ENCODE measurements at regions not wholly inside any gene's neighbourhood (a gene's known extent, or its start where the extent isn't known, plus 50 kb on each side); places are given as distances from the start of the nearest gene placed in this dataset.

GRCh38 chr2:66185497-66186054, 249.3 kb upstream of the MEIS1 start:
- TF ChIP-seq MXD4 (CRISPR knock-in tag; IDR thresholded peaks at IDR 0.05; ENCODE audit: borderline replicate concordance) (no peak), ESRRA (CRISPR knock-in tag; IDR thresholded peaks at IDR 0.05; ENCODE audit: borderline replicate concordance) (no peak), ZBTB21 (CRISPR knock-in tag; IDR thresholded peaks at IDR 0.05; ENCODE audit: borderline replicate concordance) (no peak), ZNF396 (CRISPR knock-in tag; IDR thresholded peaks at IDR 0.05; ENCODE audit: borderline replicate concordance) (no peak), ATF1 (CRISPR knock-in tag; IDR thresholded peaks at IDR 0.05) (no peak), SP1 (CRISPR knock-in tag; conservative IDR thresholded peaks at IDR 0.05) (no peak), MLX (CRISPR knock-in tag; IDR thresholded peaks at IDR 0.05) (no peak), NFYB (CRISPR knock-in tag; conservative IDR thresholded peaks at IDR 0.05; ENCODE audit: low read depth) (no peak), ZNF416 (CRISPR knock-in tag; IDR thresholded peaks at IDR 0.05) (no peak)
- TF ChIP-seq, protein P1, sequence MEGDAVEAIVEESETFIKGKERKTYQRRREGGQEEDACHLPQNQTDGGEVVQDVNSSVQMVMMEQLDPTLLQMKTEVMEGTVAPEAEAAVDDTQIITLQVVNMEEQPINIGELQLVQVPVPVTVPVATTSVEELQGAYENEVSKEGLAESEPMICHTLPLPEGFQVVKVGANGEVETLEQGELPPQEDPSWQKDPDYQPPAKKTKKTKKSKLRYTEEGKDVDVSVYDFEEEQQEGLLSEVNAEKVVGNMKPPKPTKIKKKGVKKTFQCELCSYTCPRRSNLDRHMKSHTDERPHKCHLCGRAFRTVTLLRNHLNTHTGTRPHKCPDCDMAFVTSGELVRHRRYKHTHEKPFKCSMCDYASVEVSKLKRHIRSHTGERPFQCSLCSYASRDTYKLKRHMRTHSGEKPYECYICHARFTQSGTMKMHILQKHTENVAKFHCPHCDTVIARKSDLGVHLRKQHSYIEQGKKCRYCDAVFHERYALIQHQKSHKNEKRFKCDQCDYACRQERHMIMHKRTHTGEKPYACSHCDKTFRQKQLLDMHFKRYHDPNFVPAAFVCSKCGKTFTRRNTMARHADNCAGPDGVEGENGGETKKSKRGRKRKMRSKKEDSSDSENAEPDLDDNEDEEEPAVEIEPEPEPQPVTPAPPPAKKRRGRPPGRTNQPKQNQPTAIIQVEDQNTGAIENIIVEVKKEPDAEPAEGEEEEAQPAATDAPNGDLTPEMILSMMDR (IDR thresholded peaks at IDR 0.05) = no peak
- TF ChIP-seq, protein P2, sequence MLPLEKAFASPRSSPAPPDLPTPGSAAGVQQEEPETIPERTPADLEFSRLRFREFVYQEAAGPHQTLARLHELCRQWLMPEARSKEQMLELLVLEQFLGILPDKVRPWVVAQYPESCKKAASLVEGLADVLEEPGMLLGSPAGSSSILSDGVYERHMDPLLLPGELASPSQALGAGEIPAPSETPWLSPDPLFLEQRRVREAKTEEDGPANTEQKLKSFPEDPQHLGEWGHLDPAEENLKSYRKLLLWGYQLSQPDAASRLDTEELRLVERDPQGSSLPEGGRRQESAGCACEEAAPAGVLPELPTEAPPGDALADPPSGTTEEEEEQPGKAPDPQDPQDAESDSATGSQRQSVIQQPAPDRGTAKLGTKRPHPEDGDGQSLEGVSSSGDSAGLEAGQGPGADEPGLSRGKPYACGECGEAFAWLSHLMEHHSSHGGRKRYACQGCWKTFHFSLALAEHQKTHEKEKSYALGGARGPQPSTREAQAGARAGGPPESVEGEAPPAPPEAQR (CRISPR knock-in tag; IDR thresholded peaks at IDR 0.05) = no peak
- TF ChIP-seq, protein P3, sequence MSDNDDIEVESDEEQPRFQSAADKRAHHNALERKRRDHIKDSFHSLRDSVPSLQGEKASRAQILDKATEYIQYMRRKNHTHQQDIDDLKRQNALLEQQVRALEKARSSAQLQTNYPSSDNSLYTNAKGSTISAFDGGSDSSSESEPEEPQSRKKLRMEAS (CRISPR knock-in tag; IDR thresholded peaks at IDR 0.05) = no peak
- TF ChIP-seq, protein P4, sequence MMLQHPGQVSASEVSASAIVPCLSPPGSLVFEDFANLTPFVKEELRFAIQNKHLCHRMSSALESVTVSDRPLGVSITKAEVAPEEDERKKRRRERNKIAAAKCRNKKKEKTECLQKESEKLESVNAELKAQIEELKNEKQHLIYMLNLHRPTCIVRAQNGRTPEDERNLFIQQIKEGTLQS (CRISPR knock-in tag; conservative IDR thresholded peaks at IDR 0.05) = no peak

Measured in WTC11 (cell line).